ENCODE measurements at regions not wholly inside any gene's neighbourhood (a gene's known extent, or its start where the extent isn't known, plus 50 kb on each side); places are given as distances from the start of the nearest gene placed in this dataset.

DNA sequence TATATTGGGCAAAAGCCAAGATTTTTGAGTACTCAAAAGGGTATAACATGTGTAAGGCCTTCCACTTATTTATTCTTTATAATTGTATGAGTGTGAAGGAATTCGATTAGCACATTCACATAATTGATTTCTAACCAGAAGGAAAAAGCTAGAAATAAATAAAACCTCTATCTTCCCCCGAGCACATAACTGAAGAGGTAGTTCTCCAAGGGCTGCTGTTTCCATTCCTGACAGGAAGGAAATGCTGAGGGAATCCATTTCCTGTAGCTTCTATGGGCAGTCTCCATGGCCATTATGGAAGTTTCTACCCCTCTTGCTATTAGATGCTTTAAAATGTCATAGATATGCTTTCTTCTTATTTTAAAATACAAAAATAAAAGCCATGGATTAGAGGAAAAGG, 70.5 kb upstream of the ABCB5 start:
- TF ChIP-seq, protein P1, sequence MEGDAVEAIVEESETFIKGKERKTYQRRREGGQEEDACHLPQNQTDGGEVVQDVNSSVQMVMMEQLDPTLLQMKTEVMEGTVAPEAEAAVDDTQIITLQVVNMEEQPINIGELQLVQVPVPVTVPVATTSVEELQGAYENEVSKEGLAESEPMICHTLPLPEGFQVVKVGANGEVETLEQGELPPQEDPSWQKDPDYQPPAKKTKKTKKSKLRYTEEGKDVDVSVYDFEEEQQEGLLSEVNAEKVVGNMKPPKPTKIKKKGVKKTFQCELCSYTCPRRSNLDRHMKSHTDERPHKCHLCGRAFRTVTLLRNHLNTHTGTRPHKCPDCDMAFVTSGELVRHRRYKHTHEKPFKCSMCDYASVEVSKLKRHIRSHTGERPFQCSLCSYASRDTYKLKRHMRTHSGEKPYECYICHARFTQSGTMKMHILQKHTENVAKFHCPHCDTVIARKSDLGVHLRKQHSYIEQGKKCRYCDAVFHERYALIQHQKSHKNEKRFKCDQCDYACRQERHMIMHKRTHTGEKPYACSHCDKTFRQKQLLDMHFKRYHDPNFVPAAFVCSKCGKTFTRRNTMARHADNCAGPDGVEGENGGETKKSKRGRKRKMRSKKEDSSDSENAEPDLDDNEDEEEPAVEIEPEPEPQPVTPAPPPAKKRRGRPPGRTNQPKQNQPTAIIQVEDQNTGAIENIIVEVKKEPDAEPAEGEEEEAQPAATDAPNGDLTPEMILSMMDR (conservative IDR thresholded peaks at IDR 0.05; ENCODE audit: low read depth, low read length) = no peak
- TF ChIP-seq EZH2phosphoT487 (IDR thresholded peaks at IDR 0.05; ENCODE audit: borderline replicate concordance, low read length) (no peak), EZH2 (IDR thresholded peaks at IDR 0.05; ENCODE audit: low read length, unreplicated experiment) (no peak)
